ENCODE measurements at regions not wholly inside any gene's neighbourhood (a gene's known extent, or its start where the extent isn't known, plus 50 kb on each side); places are given as distances from the start of the nearest gene placed in this dataset. TPM values are rescaled to one million over a fixed set of nuclear protein-coding genes. Genes with fewer than 3 reads are reported as not detected.

GRCh38 chr9:72422214-72422613 is 57.2 kb upstream of the ZFAND5 start:
- Histone ChIP-seq H3K9me3 (no peaks in the 10 kb centered on the region), H3K4me3 (no peak overlapping the region), H3K4me1 (ENCODE audit: insufficient read depth) (no peaks in the 10 kb centered on the region), H3K27ac (no peak overlapping the region), H3K27me3 (no peaks in the 10 kb centered on the region), H3K36me3 (no peaks in the 10 kb centered on the region)
- TF ChIP-seq POLR2A (IDR thresholded peaks at IDR 0.05): no peak
- no peak for TF ChIP-seq CTCF (IDR thresholded peaks at IDR 0.05)
- TF ChIP-seq EP300 (IDR thresholded peaks at IDR 0.05): no peak
- DNase-seq: no peak
- 74 to 79% (median 76%) methylated on average over 11 of the region's 11 CpGs for WGBS, 3 donors
- intact Hi-C loops (cut with DNase I): no loop called here

- Histone ChIP-seq H3K27ac (no peak overlapping the region), H3K9me3 (no peaks in the 10 kb centered on the region), H3K4me3 (no peak overlapping the region), H3K4me1 (ENCODE audit: insufficient read depth) (no peaks in the 10 kb centered on the region), H3K27me3 (no peaks in the 10 kb centered on the region), H3K36me3 (no peaks in the 10 kb centered on the region)
- intact Hi-C loops (cut with DNase I): no loop called here
- TF ChIP-seq POLR2A (IDR thresholded peaks at IDR 0.05): no peak
- no peak for TF ChIP-seq CTCF (IDR thresholded peaks at IDR 0.05)
- TF ChIP-seq EP300 (IDR thresholded peaks at IDR 0.05): no peak
- DNase-seq: no peak
Measured at GRCh38 chr9:72420783-72421182, 55.8 kb upstream of the ZFAND5 start.

- Histone ChIP-seq H3K36me3 (no peaks in the 10 kb centered on the region), H3K27me3 (no peaks in the 10 kb centered on the region), H3K27ac (no peak overlapping the region), H3K4me1 (ENCODE audit: insufficient read depth) (no peaks in the 10 kb centered on the region), H3K4me3 (no peak overlapping the region), H3K9me3 (no peaks in the 10 kb centered on the region)
- intact Hi-C loops (cut with DNase I): no loop called here
- TF ChIP-seq POLR2A (IDR thresholded peaks at IDR 0.05): no peak
- no peak for TF ChIP-seq CTCF (IDR thresholded peaks at IDR 0.05)
- TF ChIP-seq EP300 (IDR thresholded peaks at IDR 0.05): no peak
- WGBS, 3 donors: 87 to 92% (median 88%) methylated on average over 2 of the region's 2 CpGs
- DNase-seq: no peak
Measured at GRCh38 chr9:72415948-72416347, 50.9 kb upstream of the ZFAND5 start.

- Histone ChIP-seq H3K4me3 (no peak overlapping the region), H3K4me1 (ENCODE audit: insufficient read depth) (no peaks in the 10 kb centered on the region), H3K36me3 (no peaks in the 10 kb centered on the region), H3K27ac (no peak overlapping the region), H3K27me3 (no peaks in the 10 kb centered on the region), H3K9me3 (no peaks in the 10 kb centered on the region)
- TF ChIP-seq EP300 (IDR thresholded peaks at IDR 0.05) (no peak), CTCF (IDR thresholded peaks at IDR 0.05) (no peak), POLR2A (IDR thresholded peaks at IDR 0.05) (no peak)
- no peak for DNase-seq
- intact Hi-C loops (cut with DNase I): no loop called here
Measured at GRCh38 chr9:72415163-72415562, 50.2 kb upstream of the ZFAND5 start.

Small RNA genes lying in the stretch of these regions (small RNA-seq; reads per million reads assigned to genes)
- gene AL445646.1: not detected
